ENCODE measurements at regions not wholly inside any gene's neighbourhood (a gene's known extent, or its start where the extent isn't known, plus 50 kb on each side); places are given as distances from the start of the nearest gene placed in this dataset.

DNA sequence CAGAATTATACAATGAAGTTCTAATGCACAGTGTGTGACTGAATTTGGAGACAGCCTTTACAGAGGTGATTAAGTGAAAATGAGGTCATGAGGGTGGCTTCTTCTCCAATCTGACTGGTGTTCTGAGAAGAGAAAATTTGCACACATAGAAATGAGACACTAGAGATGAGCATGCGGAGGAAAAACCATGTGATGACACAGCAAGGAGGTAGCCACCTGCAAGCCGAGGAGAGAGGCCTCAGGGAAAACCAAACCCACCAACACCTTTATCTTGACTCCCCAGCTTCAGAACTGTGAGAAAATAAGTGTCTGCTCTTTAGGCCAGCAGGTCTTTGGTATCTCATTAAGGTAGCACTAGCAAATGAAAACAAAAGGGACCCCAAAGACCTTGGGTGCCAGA lies 93.2 kb downstream of the GGTLC2 start:
- Histone ChIP-seq H3K4me3 (ENCODE audit: low read depth in 1 of 2, low read length in 2 of 2) (no peak overlapping the region), H3K27me3 (ENCODE audit: low read depth, low read length) (peaks cover 3% of the 10 kb centered on the region), H3K9me3 (ENCODE audit: control insufficient read depth in 1 of 2, low read length in 2 of 2) (no peaks in the 10 kb centered on the region)

DNA sequence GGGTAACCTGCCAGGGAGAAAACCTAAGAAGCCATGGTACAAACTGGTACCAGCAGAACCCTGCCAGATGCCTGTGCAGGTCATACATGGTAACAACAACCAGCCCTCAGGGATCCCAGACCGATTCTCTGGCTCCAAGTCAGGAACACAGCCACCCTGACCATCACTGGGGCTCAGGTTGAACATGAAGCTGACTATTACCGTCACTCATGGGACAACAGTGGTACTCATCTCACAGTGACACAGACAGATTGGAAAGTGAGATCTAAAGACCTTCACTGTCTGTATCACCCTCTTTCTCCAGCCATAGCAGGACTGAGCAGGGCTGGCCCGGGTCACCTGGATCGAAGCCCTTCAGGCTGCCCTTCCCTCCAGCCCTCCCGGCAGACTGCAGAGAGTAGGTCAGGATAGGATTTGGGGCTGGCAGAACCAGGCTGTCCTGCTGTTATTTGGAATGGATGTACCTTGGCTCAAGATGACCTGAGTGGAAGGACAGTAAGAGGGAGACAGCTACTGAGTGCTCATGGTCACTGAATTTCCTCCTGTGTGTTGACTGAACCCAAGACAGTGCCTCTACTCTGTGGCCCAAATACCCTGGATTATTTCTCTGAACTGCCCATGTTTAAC lies 94.7 kb downstream of the GGTLC2 start:
- no peak overlapping the region for H3K27ac ChIP-seq (ENCODE audit: low read length)
- no peaks in the 10 kb centered on the region for H3K4me1 ChIP-seq (ENCODE audit: control insufficient read depth in 1 of 2, insufficient read depth in 2 of 2, low read length in 2 of 2)
- peaks cover 3% of the 10 kb centered on the region for H3K27me3 ChIP-seq (ENCODE audit: low read depth, low read length)
- no peaks in the 10 kb centered on the region for H3K9me3 ChIP-seq (ENCODE audit: control insufficient read depth in 1 of 2, low read length in 2 of 2)
- H3K36me3 ChIP-seq (ENCODE audit: control insufficient read depth in 1 of 2, insufficient read depth in 2 of 2, low read length in 2 of 2) = no peaks in the 10 kb centered on the region
- no peak overlapping the region for H3K4me3 ChIP-seq (ENCODE audit: low read depth in 1 of 2, low read length in 2 of 2)

More for the DNA sequence above, 93.2 kb downstream of the GGTLC2 start:
- H3K4me1 ChIP-seq (ENCODE audit: control insufficient read depth in 1 of 2, insufficient read depth in 2 of 2, low read length in 2 of 2) = no peaks in the 10 kb centered on the region
- no peak overlapping the region for H3K27ac ChIP-seq (ENCODE audit: low read length)
- no peaks in the 10 kb centered on the region for H3K36me3 ChIP-seq (ENCODE audit: control insufficient read depth in 1 of 2, insufficient read depth in 2 of 2, low read length in 2 of 2)

DNA sequence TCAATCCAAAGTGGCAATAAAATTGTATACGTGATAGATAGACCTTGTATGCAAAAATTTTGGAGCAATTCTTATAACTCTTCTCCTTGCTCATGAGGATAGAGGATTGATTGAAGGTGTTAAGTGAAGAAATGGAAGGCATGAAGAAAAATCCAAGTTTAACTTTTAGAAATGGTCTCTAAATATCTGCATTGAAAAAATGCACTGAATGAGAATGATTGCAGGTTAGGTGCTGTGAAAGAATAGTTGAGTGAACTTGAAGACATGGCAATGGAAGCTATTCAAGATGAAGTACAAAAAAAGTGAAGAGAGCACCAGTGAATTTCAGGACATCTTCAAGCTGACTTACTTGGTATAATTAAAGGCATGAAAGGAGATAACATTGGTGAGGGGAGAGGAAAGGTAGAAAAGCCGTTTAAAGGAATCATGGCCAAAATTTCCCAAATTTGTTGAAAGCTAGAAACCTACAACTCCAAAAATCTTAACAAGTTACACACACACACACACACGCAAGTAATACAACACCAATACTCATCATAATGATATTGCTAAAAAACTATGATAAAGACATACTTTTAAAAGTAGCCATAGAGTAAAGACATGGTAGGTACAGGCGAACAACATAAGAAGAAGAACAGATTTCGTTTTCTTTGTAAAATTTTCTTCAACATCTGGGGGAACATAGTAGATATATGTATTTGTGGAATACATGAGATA lies 96.3 kb downstream of the GGTLC2 start:
- peaks cover 3% of the 10 kb centered on the region for H3K27me3 ChIP-seq (ENCODE audit: low read depth, low read length)
- no peaks in the 10 kb centered on the region for H3K9me3 ChIP-seq (ENCODE audit: control insufficient read depth in 1 of 2, low read length in 2 of 2)
- H3K36me3 ChIP-seq (ENCODE audit: control insufficient read depth in 1 of 2, insufficient read depth in 2 of 2, low read length in 2 of 2) = no peaks in the 10 kb centered on the region
- no peak overlapping the region for H3K4me3 ChIP-seq (ENCODE audit: low read depth in 1 of 2, low read length in 2 of 2)
- no peaks in the 10 kb centered on the region for H3K4me1 ChIP-seq (ENCODE audit: control insufficient read depth in 1 of 2, insufficient read depth in 2 of 2, low read length in 2 of 2)
- H3K27ac ChIP-seq (ENCODE audit: low read length) = no peak overlapping the region

DNA sequence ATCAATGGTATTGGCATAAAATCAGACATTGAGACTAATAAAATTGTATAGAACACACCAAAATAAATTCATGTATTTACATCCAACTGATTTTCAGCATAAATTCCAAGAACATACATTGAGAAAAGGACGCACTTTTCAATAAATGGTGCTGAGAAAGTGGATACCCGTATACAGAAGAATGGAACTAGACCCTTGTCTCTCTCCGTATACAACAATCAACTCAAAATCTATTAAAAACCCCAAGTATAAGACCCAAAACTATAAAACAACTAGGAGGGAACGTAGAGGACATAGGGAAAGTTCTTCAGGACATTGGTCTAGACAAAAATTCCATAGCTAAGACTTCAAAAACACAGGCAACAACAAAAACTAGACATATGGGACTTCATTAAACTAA lies 97.4 kb downstream of the GGTLC2 start:
- Histone ChIP-seq H3K36me3 (ENCODE audit: control insufficient read depth in 1 of 2, insufficient read depth in 2 of 2, low read length in 2 of 2) (no peaks in the 10 kb centered on the region), H3K4me1 (ENCODE audit: control insufficient read depth in 1 of 2, insufficient read depth in 2 of 2, low read length in 2 of 2) (no peaks in the 10 kb centered on the region), H3K27me3 (ENCODE audit: low read depth, low read length) (no peaks in the 10 kb centered on the region), H3K9me3 (ENCODE audit: control insufficient read depth in 1 of 2, low read length in 2 of 2) (no peaks in the 10 kb centered on the region), H3K4me3 (ENCODE audit: low read depth in 1 of 2, low read length in 2 of 2) (no peak overlapping the region), H3K27ac (ENCODE audit: low read length) (no peak overlapping the region)

DNA sequence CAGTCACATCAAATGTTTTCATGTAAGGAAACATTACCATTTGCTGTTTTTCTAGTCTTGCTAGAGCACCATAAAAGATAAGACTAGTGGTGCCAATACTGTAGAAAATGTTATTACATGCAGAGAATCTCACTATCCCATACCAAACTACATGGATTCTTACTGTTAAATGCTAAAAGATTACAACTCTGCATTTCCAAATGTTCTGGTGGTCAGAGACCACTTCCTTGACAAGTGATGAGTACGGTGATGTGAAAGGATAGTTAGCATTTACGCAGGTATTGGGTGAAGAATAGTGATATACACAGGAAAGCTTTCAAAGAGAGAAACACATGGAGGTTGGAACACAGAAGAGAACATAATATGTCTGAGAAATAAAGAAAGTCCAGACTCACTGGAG lies 98.2 kb downstream of the GGTLC2 start:
- H3K27ac ChIP-seq (ENCODE audit: low read length) = no peak overlapping the region
- H3K4me3 ChIP-seq (ENCODE audit: low read depth in 1 of 2, low read length in 2 of 2) = no peak overlapping the region
- no peaks in the 10 kb centered on the region for H3K4me1 ChIP-seq (ENCODE audit: control insufficient read depth in 1 of 2, insufficient read depth in 2 of 2, low read length in 2 of 2)
- no peaks in the 10 kb centered on the region for H3K9me3 ChIP-seq (ENCODE audit: control insufficient read depth in 1 of 2, low read length in 2 of 2)
- no peaks in the 10 kb centered on the region for H3K36me3 ChIP-seq (ENCODE audit: control insufficient read depth in 1 of 2, insufficient read depth in 2 of 2, low read length in 2 of 2)
- no peaks in the 10 kb centered on the region for H3K27me3 ChIP-seq (ENCODE audit: low read depth, low read length)

DNA sequence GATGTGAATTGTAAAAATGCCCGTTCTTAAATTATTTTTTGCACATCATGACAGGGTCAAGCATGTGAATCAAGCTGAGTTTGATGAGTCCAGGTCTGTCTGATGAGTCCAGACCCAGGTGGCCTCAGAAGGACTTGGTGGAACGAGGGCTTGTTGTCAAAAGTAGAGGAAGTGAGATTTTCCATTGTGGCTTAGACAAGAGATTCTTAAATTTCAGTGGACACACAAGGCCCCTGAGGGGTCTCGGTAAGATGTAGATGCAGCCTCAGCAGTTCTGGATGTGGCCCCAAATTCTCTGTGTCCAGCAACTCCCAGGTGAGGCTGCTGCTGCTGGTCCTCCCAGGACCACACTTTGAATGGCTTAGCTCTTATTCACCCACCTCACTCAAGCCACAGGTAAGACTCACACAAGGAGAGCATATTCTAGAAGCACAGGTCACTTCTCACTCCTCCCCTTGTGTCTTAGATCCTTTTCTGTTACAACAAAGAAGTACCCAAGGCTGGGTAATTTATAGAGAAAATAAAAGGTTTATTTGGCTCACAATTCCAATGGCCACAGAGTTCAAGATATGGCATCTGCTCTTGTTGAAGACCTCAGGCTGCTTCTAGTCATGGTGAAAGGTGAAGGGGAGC lies 98.8 kb downstream of the GGTLC2 start:
- no peaks in the 10 kb centered on the region for H3K9me3 ChIP-seq (ENCODE audit: control insufficient read depth in 1 of 2, low read length in 2 of 2)
- no peak overlapping the region for H3K4me3 ChIP-seq (ENCODE audit: low read depth in 1 of 2, low read length in 2 of 2)
- no peak overlapping the region for H3K27ac ChIP-seq (ENCODE audit: low read length)
- H3K36me3 ChIP-seq (ENCODE audit: control insufficient read depth in 1 of 2, insufficient read depth in 2 of 2, low read length in 2 of 2) = no peaks in the 10 kb centered on the region
- H3K4me1 ChIP-seq (ENCODE audit: control insufficient read depth in 1 of 2, insufficient read depth in 2 of 2, low read length in 2 of 2) = no peaks in the 10 kb centered on the region
- no peaks in the 10 kb centered on the region for H3K27me3 ChIP-seq (ENCODE audit: low read depth, low read length)

DNA sequence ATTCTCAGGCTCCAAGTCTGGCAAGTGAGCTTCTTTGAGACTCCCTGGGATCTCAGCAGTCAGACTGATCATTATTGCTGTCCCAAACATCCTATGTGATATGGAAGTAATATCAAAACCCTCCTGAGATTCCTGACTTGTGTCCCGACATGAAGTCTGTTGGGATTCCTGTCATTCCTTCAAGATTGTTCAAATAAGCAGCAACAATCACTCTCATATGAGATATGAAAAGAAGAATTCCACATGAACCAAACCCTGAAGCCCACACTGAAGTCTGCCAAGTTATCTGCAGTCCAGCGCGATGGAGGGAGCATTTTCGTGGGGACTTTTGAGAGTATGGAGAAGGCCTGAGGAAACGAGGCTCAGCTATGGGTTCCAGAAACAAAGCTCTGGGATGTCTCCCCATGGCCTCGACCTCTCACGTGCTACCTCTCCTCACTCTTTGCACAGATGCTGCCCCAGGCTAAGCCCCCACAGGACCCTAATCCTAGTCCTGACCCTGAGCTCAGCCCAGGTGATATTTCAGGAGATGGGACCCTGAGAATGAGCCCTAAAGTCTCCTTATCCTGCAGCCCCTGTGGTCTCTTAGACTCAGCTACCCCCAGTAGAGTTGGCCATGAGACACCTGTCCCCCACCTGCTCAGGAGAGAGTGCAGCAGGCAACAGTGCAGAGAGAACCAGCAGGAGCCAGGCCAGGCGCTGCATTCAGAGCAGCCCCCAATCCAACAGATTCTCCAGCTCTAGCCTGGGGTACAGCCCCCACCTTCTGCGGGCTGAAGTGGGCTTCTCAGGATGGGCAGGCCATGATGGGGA lies 100.2 kb downstream of the GGTLC2 start:
- Histone ChIP-seq H3K27ac (ENCODE audit: low read length) (no peak overlapping the region), H3K36me3 (ENCODE audit: control insufficient read depth in 1 of 2, insufficient read depth in 2 of 2, low read length in 2 of 2) (no peaks in the 10 kb centered on the region), H3K27me3 (ENCODE audit: low read depth, low read length) (no peaks in the 10 kb centered on the region), H3K4me3 (ENCODE audit: low read depth in 1 of 2, low read length in 2 of 2) (no peak overlapping the region), H3K9me3 (ENCODE audit: control insufficient read depth in 1 of 2, low read length in 2 of 2) (no peaks in the 10 kb centered on the region), H3K4me1 (ENCODE audit: control insufficient read depth in 1 of 2, insufficient read depth in 2 of 2, low read length in 2 of 2) (no peaks in the 10 kb centered on the region)

DNA sequence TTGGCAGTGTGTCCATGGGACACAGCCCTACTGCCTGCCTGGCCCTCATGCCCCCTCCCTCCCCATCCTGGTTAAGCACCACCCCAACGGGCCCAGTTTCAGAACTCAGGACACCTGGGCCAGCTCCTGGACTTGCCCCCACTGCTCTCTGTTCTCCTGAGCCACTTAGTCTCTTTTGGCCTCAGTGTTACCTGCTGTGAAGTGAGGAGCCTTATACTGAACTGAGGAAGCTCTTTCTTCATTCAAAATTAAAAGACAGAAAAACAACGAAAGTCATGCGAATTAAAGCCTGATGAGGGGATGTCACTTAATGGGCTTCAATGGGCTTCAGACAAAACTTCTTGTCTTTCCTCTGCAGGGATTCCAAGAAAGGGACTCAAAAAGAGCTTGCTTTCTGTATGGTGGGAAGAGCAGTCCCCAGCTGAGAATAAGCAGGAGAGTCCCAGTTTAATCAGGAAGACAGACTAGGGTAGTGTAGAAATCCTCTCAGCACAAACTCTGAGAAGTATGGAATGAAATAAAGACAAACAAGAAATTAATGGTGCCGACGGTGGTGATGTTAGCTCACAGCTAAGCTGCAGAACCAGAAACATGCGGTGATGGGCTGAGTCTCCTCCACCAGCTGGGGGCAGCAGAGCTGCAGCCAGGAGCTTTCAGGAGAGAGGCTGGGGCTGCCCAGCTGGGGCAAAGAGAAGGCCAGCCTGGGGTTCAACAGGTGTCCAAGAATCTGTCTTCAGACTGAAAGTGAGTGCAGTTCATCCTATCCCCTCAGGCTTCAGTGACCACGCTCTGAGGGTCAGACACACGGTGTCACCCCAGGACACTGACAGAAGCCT lies 101.0 kb downstream of the GGTLC2 start:
- H3K27me3 ChIP-seq (ENCODE audit: low read depth, low read length) = no peaks in the 10 kb centered on the region
- no peak overlapping the region for H3K4me3 ChIP-seq (ENCODE audit: low read depth in 1 of 2, low read length in 2 of 2)
- H3K9me3 ChIP-seq (ENCODE audit: control insufficient read depth in 1 of 2, low read length in 2 of 2) = no peaks in the 10 kb centered on the region
- no peak overlapping the region for H3K27ac ChIP-seq (ENCODE audit: low read length)
- H3K36me3 ChIP-seq (ENCODE audit: control insufficient read depth in 1 of 2, insufficient read depth in 2 of 2, low read length in 2 of 2) = no peaks in the 10 kb centered on the region
- H3K4me1 ChIP-seq (ENCODE audit: control insufficient read depth in 1 of 2, insufficient read depth in 2 of 2, low read length in 2 of 2) = no peaks in the 10 kb centered on the region

DNA sequence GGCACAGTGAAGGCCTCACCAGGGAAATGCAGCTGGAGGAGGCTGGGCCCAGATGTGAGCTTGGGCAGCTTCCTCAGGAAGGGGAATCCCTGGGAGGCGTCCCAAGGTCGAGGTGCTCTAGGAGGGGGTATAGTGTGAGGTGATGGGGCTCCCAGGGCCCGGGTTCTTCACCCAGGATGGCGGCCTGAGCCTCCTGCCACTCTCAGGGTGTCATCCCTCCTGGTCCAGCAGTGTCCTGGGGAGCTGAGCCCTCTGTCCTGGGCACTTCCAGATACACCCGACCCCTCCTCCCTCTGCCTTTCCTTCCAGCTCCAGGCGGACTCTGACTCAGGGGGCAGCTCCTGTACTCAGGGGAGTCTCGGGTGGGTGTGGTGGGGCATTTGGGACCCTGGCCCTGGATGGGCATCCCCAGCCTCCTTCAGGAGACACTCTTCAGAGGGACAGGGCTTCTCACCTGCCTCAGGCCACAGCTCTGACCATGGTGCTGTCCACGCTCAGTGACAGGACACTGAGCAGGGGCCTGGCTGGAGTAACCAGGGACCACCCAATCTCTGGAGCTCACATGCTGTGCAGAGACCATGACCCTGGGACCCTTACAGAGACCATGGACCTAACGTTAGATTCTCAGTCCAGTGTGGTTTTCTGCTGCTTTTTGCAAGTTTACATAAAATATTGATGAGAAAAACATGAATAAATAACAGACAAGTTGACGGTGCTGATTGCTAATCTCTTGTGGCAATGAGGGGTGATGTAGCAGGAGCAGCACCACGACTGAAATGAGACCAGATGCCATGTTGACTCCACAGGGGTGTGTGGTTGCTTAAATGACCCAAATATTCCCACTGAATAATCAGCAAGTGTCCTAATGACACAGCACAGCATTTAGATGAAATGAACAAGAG lies 101.9 kb downstream of the GGTLC2 start:
- Histone ChIP-seq H3K27ac (ENCODE audit: low read length) (no peak overlapping the region), H3K27me3 (ENCODE audit: low read depth, low read length) (no peaks in the 10 kb centered on the region), H3K9me3 (ENCODE audit: control insufficient read depth in 1 of 2, low read length in 2 of 2) (no peaks in the 10 kb centered on the region), H3K4me1 (ENCODE audit: control insufficient read depth in 1 of 2, insufficient read depth in 2 of 2, low read length in 2 of 2) (no peaks in the 10 kb centered on the region), H3K36me3 (ENCODE audit: control insufficient read depth in 1 of 2, insufficient read depth in 2 of 2, low read length in 2 of 2) (no peaks in the 10 kb centered on the region), H3K4me3 (ENCODE audit: low read depth in 1 of 2, low read length in 2 of 2) (no peak overlapping the region)
